HG03064 (cell line): ENCODE measurements at regions not wholly inside any gene's neighbourhood (a gene's known extent, or its start where the extent isn't known, plus 50 kb on each side); places are given as distances from the start of the nearest gene placed in this dataset.

Experiments
- ATAC-seq: cut with Tn5 transposase; IDR thresholded peaks from one replicate; pipeline ENCODE4 v1.9.1; 2021; ENCODE audit warnings: low read depth; ENCODE audit not compliant: unreplicated experiment

DNA sequence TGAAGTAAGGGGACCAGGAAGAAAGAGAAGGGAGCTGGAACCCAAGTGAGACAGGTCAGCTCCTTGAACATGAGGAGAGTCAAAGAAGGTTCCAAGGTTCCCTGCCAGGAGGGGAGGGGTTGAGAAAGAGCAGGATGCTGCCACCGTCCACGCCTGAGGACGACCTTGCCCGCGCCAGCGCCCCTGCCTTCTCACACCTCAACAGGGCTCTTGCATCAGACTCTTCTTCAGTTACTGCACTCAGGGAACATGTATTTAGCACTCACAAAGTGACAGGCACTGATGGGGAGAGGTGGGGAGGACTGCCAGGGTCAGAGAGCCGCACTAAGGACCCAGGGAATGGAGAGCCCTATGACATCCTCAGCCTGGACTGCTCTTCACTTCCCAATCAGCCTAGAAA, 102.1 kb upstream of the NUDT4 start:
- no peak for ATAC-seq

DNA sequence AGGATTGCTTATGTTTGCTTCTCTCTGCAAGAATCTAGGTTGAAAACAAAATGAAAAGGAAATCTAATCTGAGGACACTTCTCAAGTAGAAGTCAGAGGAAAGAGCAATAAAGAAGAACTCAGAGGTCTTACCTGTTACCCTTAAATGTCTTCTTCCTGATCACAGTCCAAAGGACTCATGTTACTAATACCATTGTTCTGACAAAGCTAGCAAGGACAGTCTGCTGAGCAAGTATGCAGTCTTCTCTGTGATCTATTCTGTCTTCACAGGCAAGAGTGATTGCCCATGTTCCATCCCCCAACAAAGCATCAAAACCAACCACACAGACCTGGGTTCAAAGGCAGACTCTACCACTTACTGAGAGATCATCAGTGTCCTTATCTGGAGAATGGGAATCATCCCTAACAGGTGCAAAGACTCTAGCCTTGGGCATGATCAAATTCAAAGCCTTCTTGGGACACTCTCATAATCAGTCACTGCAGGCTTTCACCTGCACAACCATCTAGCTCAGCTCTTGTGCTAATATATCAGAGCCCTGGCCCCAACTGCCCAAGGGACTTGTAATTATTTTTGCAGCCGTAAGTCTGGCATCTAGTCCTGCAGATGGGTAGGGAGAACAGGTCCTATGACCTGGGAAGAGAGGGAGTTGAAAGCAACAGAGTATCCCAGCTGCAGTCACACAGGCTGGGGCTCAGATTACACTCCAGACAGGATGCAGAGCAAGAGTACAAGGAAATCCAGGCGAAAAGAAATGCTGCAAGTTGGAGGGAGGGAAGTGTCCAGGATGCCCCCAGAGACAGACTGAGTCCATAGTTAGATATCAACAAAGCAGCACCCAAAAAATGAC, 97.9 kb upstream of the NUDT4 start:
- no peak for ATAC-seq

DNA sequence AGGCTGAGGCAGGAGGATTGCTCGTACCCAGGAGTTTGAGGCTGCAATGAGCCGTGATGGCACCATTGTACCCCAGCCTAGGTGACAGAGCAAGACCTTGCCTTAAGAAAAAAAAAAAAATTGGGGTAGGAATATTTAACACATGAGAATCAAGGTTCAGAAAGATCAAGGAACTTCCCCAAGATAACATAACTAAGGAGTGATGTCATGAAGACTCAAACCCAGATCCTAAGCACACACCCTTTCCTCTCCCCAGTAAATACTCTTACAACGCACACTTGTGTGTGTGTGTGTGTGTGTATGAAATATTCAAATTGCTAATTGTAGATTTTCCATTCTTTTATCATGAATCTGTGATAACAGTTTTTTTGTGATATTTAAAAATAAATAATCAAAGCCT, 90.6 kb upstream of the NUDT4 start:
- ATAC-seq, result no peak

DNA sequence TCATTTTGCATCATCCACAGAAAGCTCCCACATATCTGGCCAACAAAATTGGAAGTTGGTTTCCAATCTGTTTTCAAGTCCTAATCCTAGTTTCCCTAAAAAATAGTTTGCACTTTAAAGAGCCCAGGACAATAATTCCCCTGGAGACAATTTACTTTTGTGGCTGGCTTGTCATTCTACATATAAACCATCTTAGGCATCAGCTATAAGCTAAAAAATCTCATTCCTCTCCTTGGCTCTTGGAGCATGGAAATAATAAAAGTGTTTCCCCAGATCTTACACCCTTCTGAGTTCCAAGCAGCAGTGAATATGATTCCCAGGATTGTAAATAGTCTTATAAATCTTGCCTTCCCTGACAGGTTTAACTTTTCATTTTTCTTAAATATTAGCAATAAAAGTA, 89.1 kb upstream of the NUDT4 start:
- no peak for ATAC-seq

DNA sequence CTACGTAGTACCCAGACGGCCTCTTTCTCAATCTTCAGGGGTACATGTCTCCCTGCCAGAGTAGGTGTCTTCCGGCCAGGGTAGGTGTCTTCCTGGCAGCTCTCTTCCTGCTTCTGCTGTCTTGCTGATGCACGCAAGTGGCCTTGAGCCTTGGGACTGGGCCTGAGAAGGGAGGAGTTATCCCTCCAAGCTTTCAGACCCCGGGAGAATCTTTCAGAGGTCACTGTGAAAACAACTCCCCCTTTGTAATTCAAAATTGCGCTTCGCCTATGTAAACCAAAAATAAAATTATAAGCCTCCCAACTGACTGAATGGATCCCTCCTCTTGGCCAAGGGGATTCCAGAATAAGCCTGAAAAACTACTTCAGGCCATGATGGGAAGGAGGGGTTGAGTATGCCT, 87.3 kb upstream of the NUDT4 start:
- no peak for ATAC-seq

DNA sequence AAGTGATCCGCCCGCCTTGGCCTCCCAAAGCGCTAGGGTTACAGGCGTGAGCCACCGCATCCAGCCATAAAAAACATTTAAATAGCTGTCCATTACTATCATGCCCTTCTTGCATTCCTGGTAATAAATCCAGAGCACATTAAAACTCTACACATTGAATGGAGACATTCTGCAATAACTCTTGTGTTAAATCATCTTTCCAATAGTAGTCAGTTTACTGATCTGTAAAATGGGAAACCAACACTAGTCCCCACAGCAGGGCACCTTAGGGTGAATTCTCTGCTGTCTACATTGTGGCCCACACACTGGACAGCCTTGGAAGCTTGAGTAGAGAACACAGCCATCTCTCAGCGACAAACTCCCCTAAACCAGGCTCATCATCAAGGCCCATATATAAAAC, 85.5 kb upstream of the NUDT4 start:
- ATAC-seq, result no peak

DNA sequence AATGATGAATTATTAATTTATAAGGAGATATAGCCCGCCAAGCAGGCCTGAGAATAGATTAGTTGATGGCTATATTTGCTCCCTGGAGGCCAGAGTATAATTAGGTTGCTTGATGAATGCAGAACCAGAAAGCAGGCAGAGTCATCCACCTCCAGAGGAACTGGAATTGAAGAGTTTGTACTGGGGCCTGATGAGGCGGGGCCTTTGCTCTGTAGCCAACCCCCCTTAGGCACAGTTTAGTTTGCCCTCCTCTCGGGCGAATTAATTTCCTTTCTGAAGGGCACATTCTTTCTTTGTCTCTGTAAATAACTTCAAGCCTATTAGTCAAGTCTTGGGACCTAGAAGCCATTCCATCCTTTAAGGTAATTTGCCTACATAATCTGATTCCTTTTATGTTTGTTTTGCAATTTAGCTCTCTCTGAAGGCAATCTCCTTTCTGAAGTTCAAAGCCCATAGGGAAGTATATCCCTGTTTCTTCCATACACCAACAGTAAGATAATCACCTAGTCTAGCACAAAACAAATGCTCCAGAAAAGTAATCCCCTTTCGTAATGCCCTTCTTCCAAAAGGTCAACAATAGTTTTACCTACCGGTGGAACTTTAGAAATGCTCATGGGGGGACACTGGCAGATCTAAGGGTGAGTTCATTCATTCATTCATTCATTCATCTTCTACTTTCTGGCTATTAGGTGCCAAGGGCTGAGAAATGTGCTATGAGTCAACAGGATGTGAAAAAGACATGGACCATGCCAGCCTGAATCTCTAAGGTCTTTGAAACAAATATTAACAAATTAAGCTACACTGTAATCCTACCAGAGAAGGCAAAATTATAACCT, 84.8 kb upstream of the NUDT4 start:
- no peak for ATAC-seq

DNA sequence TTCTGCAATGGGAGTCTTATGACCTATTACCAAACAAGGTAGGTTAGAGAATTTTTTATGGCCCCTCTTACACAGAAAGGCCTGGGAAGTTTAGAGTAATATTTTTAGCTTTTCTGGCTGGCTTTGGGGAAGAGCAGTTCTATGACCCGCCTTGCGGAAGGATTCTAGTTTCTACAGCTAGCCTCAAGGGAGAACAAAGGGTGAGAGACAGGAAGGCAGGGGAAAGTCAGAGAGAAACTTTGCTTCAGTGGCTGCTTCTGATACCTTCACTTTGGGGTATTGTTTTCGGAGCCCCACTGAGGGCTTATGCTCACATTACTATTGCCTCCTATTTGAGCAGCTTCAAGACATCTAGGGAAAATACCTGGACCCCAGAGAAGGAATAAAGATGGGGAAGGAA, 80.7 kb upstream of the NUDT4 start:
- ATAC-seq, result peak; percentile 84

DNA sequence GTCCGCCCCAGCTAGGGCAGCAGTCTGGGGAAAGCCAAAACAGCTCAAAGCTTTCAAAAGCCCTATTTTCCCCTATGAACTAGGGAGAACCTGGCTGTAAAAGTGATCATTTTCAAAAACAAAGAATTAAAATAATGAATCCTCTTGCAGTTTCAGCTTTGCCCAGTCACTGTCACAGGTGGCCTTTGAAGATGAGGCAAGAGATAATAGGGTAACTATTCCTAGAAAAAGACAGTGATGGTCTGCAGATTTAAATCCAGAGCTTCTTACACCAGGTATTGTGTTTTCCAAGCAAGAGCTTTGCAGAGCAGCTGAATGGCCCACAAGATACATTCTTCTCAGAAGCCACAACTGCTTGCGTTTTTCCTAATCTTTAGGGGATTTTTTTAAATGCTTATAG, 80.2 kb upstream of the NUDT4 start:
- no peak for ATAC-seq

DNA sequence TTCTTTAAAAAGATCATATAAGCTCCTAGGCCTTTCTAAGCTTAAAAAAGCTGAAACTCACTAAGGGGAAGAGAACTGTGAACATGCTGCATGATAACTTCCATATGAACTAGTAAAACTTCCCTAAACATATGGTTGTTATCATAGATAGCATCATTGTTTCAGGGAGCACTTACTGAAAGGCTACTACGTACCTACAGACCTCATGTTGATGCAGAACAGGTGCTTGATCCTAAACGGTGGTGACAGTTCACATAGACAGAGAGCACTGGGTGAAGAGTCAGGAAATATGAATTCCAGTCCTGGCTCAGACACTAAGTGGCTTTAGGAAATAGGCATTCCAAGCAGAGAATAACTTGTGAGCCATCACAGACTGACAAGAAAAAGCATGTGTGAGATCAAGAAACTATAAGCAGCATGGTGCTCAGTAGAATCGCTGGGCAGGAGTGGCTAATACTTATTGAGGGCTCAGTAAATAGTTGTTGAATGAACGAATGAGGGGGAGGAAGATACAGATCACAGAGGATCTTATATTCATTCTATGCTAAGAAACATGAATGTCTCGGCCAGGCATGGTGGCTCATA, 78.4 kb upstream of the NUDT4 start:
- ATAC-seq, result no peak

DNA sequence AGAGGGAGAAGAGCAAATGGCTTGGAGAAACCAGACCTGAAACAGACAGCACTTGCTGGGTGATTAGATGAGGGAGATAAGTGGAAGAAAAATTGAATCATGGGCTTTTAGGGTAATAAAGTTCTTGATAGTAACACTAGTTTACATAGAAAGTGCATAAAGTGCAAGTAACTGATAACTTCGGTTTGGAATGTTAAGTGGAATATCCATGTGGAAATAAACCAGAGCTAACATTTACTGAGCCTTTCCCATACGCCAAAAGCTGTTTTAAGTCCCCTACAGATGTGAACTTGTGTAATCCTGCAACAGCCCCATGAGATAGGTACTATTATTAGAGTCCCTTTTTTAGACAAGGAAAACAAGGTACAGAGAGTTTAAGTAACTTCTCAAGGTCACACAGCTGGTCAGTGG, 77.1 kb upstream of the NUDT4 start:
- no peak for ATAC-seq

DNA sequence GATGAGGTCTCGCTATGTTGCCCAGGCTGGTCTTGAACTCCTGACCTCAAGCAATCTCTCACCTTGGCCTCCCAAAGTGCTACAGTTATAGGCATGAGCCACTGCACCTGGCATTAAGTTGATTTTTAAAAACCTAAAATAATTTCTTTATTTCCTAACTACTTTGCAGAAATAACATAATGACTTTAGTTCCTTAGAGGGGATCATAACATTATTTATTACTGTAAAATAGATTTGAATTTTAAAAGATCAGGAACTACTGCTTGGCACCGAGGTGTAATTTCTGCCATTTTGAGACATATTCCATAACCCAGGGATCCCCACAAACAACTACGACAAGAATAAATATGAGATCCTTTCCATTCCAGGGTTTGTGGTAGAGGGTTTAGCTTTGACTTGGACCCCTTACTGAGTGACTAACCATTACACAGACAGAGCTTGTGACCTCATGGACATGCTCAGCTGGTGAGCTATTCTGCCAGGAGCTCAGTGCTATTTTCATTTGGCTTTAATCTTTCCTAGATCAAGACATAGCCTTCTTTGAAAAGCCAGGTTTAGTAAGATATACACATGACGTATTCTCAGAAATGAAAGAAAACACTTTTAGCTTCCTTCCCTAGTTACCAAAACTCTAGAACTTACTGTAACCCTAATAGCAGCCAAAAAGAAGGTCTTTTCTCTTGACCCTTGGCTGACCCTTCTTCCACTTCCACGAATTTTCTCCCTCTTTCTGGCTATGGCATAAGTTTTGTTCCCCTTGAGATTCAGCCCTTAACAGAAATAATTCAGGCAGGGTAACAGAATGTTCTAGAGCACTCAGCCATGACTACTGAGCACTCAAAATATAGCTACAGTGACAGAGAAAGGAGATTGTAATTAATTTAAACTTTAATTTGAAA, 75.1 kb upstream of the NUDT4 start:
- no peak for ATAC-seq

DNA sequence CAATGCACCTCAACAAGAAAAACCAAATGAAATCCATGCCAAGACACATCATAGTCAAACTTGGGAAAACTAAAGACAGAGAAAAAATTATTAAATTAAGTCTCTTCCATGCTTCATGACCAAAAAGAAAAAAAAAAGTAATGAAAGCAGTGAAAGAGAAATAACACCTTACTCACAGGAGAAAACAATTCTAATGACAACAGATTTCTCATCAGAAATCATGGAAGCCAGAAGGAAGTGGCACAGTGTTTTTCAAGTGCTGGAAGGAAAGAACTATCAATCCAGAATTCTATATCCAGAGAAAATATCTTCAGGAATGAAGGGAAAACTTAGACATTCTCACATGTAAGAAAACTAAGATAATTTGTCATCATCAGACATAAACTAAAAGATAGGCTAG, 71.1 kb upstream of the NUDT4 start:
- ATAC-seq, result no peak

DNA sequence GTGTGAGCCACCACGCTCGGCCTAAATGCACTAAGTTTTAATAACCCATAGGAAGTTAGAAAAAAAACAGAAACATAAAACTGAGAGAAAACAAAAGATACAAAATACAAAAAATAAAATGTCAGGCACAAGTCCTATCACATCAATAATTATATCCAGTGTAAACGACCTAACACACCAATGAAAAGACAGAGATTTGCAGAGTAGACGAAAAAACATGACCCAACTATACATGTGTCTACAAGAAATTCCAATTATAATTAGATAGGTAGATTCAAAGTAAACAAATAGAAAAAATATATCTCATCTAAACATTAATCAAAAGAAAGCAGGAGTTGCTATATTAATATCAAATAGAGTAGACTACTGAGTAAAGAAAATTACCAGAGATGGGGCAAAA, 69.4 kb upstream of the NUDT4 start:
- ATAC-seq, result no peak

DNA sequence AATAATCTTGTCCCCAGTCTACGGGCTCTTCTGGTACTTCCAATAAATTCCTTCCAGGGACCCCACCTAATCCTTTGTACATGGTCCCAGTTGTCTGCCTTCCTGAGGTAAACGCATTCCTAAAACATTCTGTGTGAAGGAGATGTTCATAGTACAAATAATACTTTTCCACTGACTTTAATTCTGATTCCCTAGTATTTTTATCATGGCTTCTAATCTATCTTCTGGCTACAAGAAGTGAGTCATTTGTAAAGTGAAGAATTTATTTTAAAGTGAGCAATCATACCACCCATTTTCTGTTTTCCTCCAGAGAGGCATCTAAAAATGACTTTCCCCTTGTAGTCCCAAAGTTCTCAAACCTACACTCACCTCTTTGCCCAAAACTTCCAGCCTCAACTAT, 65.9 kb upstream of the NUDT4 start:
- ATAC-seq, result no peak

DNA sequence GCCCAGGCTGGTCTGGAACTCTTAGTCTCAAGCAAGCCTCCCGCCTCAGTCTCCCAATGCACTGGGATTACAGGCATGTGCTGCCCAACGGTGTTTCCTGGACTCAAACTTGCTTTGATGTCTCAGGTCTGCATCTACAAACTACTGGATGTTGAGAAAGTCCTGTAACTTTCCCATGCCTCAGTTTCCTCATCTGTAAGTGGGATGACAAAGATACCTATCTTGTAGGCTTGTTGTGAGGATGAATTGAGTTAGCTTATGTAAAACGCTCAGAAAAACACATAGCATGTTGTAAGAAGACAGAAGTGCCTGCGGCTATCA, 63.6 kb upstream of the NUDT4 start:
- ATAC-seq, result no peak

DNA sequence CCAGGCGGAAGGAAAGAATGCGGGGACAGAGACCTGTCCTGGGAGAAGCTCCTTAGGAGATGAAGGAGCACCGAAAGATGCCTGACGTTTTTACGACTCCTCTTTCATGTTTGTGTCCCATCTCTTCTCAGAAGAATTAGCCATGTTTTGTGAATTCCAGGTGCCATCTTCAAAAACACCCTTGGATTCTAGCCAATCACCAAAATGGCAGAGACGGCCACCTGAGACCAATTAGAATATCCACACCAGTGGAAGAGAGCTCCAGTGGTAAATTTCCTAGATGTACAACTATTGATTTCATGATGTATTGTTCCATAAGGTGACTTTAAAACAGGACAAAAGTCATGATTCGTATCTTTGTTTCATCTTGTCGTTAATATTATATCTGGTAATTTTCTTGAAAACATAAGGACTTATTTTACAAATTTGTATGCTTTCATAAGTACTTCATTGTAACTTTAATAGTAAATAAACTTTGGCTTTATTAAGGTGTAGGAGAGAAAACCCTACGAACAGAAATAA, 62.3 kb upstream of the NUDT4 start:
- no peak for ATAC-seq

DNA sequence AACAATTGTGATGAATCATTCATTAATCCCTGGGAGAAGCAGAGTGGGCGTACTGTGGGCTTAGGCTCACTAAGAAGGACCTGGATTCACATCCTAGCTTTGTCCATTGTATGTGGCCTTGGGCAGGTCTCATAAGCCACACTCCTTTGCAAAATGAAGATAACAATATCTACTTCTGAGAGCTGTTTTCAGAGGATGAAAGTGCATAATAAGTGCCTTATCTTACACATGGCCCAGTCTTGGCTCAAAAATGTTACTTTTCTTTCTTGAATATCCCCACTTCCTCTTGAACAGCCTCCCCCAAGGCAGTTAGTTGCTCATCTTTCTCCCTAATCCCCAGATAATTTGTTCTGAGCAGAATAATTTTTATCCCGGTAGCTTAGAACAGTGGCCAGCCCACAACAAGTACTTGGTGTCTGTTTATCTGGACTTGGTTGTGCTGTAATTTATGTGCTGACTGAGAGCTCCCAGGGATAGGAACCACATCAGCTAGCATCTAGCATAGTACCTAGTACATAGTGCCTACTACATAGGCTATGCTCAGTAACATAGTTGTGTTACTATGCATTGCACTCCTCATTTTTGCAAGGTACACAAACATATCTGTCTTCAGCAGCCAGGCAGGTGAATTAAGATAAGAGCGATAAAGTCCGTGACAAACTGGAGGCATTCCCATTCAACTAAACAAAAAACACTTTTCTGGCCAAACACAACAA, 61.7 kb upstream of the NUDT4 start:
- no peak for ATAC-seq

DNA sequence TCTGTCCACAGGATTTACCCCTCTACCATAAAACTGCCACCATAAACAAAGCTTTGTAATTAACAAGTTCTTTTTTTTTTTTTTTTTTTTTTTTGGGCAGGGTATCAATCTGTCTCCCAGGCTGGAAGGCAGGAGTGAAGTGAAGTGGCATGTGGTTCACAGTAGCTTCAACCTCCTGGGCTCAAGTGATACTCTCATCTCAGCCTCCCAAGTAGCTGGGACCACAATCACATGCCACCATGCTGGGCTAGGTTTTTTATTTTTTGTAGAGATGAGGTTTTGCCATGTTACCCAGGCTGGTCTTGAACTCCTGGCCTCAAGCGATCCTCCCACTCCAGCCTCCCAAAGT, 61.1 kb upstream of the NUDT4 start:
- ATAC-seq, result no peak

DNA sequence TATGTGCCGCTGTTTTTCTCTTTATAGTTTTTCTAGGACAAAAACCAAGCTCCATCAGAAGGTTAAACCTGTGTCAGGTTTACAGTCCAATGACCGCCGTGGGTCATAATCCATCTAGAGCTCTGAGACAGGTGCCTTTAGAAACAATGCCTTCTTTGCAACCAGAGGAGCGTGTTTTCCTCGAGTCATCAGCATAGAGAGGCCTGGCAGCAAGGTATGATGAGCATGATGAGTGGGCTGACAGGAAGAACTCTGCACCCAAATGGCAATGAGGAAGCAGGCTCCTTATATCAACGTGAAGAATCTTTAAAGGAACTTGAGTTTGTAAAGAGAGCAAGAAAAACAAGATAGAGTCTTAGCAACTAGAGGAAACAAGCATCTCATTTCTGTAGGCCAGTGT, 60.5 kb upstream of the NUDT4 start:
- ATAC-seq, result no peak
